ENCODE measurements at regions not wholly inside any gene's neighbourhood (a gene's known extent, or its start where the extent isn't known, plus 50 kb on each side); places are given as distances from the start of the nearest gene placed in this dataset.

DNA sequence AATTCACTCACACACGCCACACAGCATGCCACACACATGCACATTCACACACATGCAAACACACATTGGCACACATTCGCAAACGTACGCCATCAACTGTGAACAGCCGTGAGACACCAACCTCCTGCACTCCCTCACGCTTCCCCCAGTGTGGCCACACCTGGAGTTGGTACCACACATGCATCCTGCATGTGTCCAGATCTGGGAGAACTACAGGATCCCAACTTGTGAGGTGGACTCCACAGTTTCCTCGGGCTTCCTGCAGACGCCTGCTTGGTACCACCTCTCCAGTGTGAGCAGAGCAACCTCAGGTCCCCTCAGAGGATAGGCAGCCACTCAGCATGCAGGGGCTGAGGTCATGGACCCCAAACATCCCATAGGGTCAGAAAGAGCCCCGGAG is 239.0 kb downstream of the EIPR1 start:
- Histone ChIP-seq H3K27ac (no peak overlapping the region), H3K27me3 (no peaks in the 10 kb centered on the region), H3K9me2 (replicated peaks; ENCODE audit: insufficient read depth) (no peaks in the 10 kb centered on the region), H3K4me2 (no peak overlapping the region), H3K9me3 (ENCODE audit: low read depth) (no peaks in the 10 kb centered on the region), H3K36me3 (replicated peaks; ENCODE audit: insufficient read depth, low read depth) (no peaks in the 10 kb centered on the region), H3K4me1 (ENCODE audit: insufficient read depth) (no peaks in the 10 kb centered on the region), H3K4me3 (no peak overlapping the region), H3K79me2 (no peaks in the 10 kb centered on the region), H4K20me1 (ENCODE audit: insufficient read depth, poor library complexity, severe bottlenecking) (no peaks in the 10 kb centered on the region), H2AFZ (no peak overlapping the region)
- DNase-seq (ENCODE audit: low spot score): no peak
- TF ChIP-seq EZH2 (IDR thresholded peaks at IDR 0.05; ENCODE audit: borderline replicate concordance) (no peak), EZH2phosphoT487 (IDR thresholded peaks at IDR 0.05; ENCODE audit: low read depth, severe bottlenecking, unreplicated experiment) (no peak)
- TF ChIP-seq, protein P1, sequence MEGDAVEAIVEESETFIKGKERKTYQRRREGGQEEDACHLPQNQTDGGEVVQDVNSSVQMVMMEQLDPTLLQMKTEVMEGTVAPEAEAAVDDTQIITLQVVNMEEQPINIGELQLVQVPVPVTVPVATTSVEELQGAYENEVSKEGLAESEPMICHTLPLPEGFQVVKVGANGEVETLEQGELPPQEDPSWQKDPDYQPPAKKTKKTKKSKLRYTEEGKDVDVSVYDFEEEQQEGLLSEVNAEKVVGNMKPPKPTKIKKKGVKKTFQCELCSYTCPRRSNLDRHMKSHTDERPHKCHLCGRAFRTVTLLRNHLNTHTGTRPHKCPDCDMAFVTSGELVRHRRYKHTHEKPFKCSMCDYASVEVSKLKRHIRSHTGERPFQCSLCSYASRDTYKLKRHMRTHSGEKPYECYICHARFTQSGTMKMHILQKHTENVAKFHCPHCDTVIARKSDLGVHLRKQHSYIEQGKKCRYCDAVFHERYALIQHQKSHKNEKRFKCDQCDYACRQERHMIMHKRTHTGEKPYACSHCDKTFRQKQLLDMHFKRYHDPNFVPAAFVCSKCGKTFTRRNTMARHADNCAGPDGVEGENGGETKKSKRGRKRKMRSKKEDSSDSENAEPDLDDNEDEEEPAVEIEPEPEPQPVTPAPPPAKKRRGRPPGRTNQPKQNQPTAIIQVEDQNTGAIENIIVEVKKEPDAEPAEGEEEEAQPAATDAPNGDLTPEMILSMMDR (IDR thresholded peaks at IDR 0.05; ENCODE audit: poor library complexity): no peak
- 93% methylated on average over 9 of the region's 9 CpGs for WGBS (ENCODE audit: low lambda C conversion rate, missing lambda C conversion rate)

DNA sequence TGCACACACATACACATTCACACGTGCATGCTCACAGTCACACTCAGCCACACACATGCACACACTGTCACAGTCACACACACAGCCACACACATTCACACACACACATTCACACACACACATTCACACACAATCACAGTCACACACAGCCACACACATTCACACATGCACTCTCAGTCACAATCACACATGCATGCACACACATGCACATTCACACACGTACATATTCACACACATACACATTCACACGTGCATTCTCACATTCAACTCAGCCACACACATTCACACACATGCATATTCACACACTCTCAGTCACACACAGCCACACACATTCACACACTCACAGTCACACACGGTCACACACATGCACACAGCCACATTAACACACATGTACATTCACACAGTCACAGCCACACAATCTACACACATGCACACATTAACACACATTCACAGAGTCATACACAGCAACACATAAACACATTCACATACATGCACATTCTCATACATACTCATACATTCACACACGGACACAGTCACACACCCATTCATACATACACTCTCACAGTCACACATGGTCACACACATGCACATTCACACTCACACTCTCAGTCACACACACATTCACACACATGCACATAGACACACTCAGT is 239.8 kb downstream of the EIPR1 start:
- no peak overlapping the region for H3K4me3 ChIP-seq
- no peak overlapping the region for H3K27ac ChIP-seq
- no peaks in the 10 kb centered on the region for H3K79me2 ChIP-seq
- H3K9me3 ChIP-seq (ENCODE audit: low read depth): no peaks in the 10 kb centered on the region
- no peaks in the 10 kb centered on the region for H4K20me1 ChIP-seq (ENCODE audit: insufficient read depth, poor library complexity, severe bottlenecking)
- DNase-seq (ENCODE audit: low spot score): no peak
- H3K4me1 ChIP-seq (ENCODE audit: insufficient read depth): no peaks in the 10 kb centered on the region
- TF ChIP-seq, protein P1 (IDR thresholded peaks at IDR 0.05; ENCODE audit: poor library complexity): no peak
- TF ChIP-seq EZH2phosphoT487 (IDR thresholded peaks at IDR 0.05; ENCODE audit: low read depth, severe bottlenecking, unreplicated experiment): no peak
- no peak for TF ChIP-seq EZH2 (IDR thresholded peaks at IDR 0.05; ENCODE audit: borderline replicate concordance)
- 95% methylated on average over 5 of the region's 5 CpGs for WGBS (ENCODE audit: low lambda C conversion rate, missing lambda C conversion rate)
- H3K9me2 ChIP-seq (replicated peaks; ENCODE audit: insufficient read depth): no peaks in the 10 kb centered on the region
- no peaks in the 10 kb centered on the region for H3K27me3 ChIP-seq
- no peaks in the 10 kb centered on the region for H3K36me3 ChIP-seq (replicated peaks; ENCODE audit: insufficient read depth, low read depth)
- H3K4me2 ChIP-seq: no peak overlapping the region
- no peak overlapping the region for H2AFZ ChIP-seq

DNA sequence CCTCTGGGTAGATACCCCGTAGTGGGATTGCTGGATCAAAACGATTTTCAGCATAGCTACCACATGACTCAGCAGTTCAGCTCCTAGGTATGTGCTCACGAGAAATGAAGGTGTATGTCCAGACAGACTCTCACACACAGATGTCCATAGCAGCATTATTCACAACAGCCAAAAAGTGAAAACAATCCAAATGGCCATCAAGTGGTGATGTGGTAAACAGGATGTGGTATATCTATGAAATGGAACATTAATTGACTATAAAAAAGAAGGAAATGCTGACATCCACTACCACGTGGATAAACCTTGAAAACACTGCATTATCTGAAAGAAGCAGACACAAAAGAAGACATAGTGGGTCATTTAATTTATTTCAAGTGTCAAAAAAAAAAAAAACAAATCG is 241.9 kb downstream of the EIPR1 start:
- 92% methylated on average over 5 of the region's 5 CpGs for WGBS (ENCODE audit: low lambda C conversion rate, missing lambda C conversion rate)
- peaks cover 6% of the 10 kb centered on the region for H3K4me1 ChIP-seq (ENCODE audit: insufficient read depth)
- H4K20me1 ChIP-seq (ENCODE audit: insufficient read depth, poor library complexity, severe bottlenecking): no peaks in the 10 kb centered on the region
- H3K36me3 ChIP-seq (replicated peaks; ENCODE audit: insufficient read depth, low read depth): no peaks in the 10 kb centered on the region
- TF ChIP-seq EZH2 (IDR thresholded peaks at IDR 0.05; ENCODE audit: borderline replicate concordance): no peak
- TF ChIP-seq, protein P1 (IDR thresholded peaks at IDR 0.05; ENCODE audit: poor library complexity): no peak
- TF ChIP-seq EZH2phosphoT487 (IDR thresholded peaks at IDR 0.05; ENCODE audit: low read depth, severe bottlenecking, unreplicated experiment): no peak
- H3K9me3 ChIP-seq (ENCODE audit: low read depth): no peaks in the 10 kb centered on the region
- H3K27ac ChIP-seq: no peak overlapping the region
- H2AFZ ChIP-seq: no peak overlapping the region
- no peak overlapping the region for H3K4me2 ChIP-seq
- no peak for DNase-seq (ENCODE audit: low spot score)
- H3K9me2 ChIP-seq (replicated peaks; ENCODE audit: insufficient read depth): no peaks in the 10 kb centered on the region
- H3K27me3 ChIP-seq: no peaks in the 10 kb centered on the region
- no peak overlapping the region for H3K4me3 ChIP-seq
- no peaks in the 10 kb centered on the region for H3K79me2 ChIP-seq
